WTC11 (cell line): ENCODE measurements at regions not wholly inside any gene's neighbourhood (a gene's known extent, or its start where the extent isn't known, plus 50 kb on each side); places are given as distances from the start of the nearest gene placed in this dataset.

Experiments
- ATAC-seq: fragments of 200-7000 bp; cut with Tn5 transposase; 2 replicates; pipeline ENCODE4 v1.10.0; 2021; ENCODE audit warnings: mild to moderate bottlenecking, moderate library complexity
- CTCF ChIA-PET: fragments of 300-600 bp; sonication (Branson Sonifier 250); formaldehyde crosslinking; loops from one replicate; lab custom pipeline; 2021; ENCODE audit warnings: antibody characterized with exemption; lab: Charles Lee
- POLR2A ChIA-PET: fragments of 350-600 bp; sonication (Branson Sonifier 250); formaldehyde crosslinking; loops from one replicate; lab custom pipeline; 2021; ENCODE audit warnings: antibody characterized with exemption; lab: Charles Lee
- DNase-seq: peaks from one replicate; pipeline ENCODE4 v3.0.0; 2021; ENCODE audit warnings: low spot score
- H3K27ac Mint-ChIP-seq: 2 replicates; pipeline ENCODE4 v1.8.0; 2021; ENCODE audit warnings: mixed read lengths
- H3K27me3 Mint-ChIP-seq: 2 replicates; pipeline ENCODE4 v1.8.0; 2021; ENCODE audit warnings: low read depth, mild to moderate bottlenecking, moderate library complexity, mixed read lengths
- H3K36me3 Mint-ChIP-seq: 2 replicates; pipeline ENCODE4 v1.8.0; 2021; ENCODE audit warnings: mixed read lengths
- H3K4me1 Mint-ChIP-seq: 2 replicates; pipeline ENCODE4 v1.8.0; 2022; ENCODE audit warnings: mixed read lengths
- H3K4me3 Mint-ChIP-seq: 2 replicates; pipeline ENCODE4 v1.8.0; 2021; ENCODE audit warnings: mild to moderate bottlenecking, moderate library complexity, mixed read lengths
- H3K9me3 Mint-ChIP-seq: 2 replicates; pipeline ENCODE4 v1.8.0; 2021; ENCODE audit warnings: mixed read lengths
- CBFB ChIP-seq: sonication (generic); formaldehyde crosslinking; IDR thresholded peaks from 2 replicates; pipeline ENCODE4 v1.8.1; 2022; ENCODE audit warnings: mild to moderate bottlenecking, low read depth, missing genetic modification reagents
- CDX4 ChIP-seq: fragments of 250-450 bp; sonication (Bioruptor Pico); IDR thresholded peaks from 2 replicates; pipeline ENCODE4 v1.9.0; 2021; ENCODE audit warnings: moderate library complexity, mild to moderate bottlenecking, inconsistent platforms, borderline replicate concordance
- CREM ChIP-seq: sonication (generic); formaldehyde crosslinking; IDR thresholded peaks from 2 replicates; pipeline ENCODE4 v1.8.1; 2022; ENCODE audit warnings: mild to moderate bottlenecking, missing genetic modification reagents, moderate library complexity
- ETV6 ChIP-seq: sonication (generic); formaldehyde crosslinking; IDR thresholded peaks from 2 replicates; pipeline ENCODE4 v1.8.1; 2022; ENCODE audit warnings: mild to moderate bottlenecking, missing genetic modification reagents
- FOXJ3 ChIP-seq: sonication (generic); formaldehyde crosslinking; IDR thresholded peaks from 2 replicates; pipeline ENCODE4 v1.9.0; 2021; ENCODE audit warnings: missing genetic modification reagents, mild to moderate bottlenecking, borderline replicate concordance
- GABPB1 ChIP-seq: sonication (generic); formaldehyde crosslinking; IDR thresholded peaks from 2 replicates; pipeline ENCODE4 v1.8.1; 2023; ENCODE audit warnings: mild to moderate bottlenecking, missing genetic modification reagents
- HMGXB4 ChIP-seq: sonication (generic); formaldehyde crosslinking; IDR thresholded peaks from 2 replicates; pipeline ENCODE4 v1.8.1; 2023; ENCODE audit warnings: mild to moderate bottlenecking, moderate library complexity, missing genetic modification reagents
- KAT7 ChIP-seq: sonication (generic); formaldehyde crosslinking; IDR thresholded peaks from 2 replicates; pipeline ENCODE4 v1.8.1; 2023; ENCODE audit warnings: missing genetic modification reagents, mild to moderate bottlenecking, borderline replicate concordance
- MXD4 ChIP-seq: fragments of 250-450 bp; sonication (Bioruptor Pico); IDR thresholded peaks from 2 replicates; pipeline ENCODE4 v1.8.0; 2021; ENCODE audit warnings: mild to moderate bottlenecking, moderate library complexity, borderline replicate concordance
- MYBL2 ChIP-seq: sonication (generic); formaldehyde crosslinking; IDR thresholded peaks from 2 replicates; pipeline ENCODE4 v1.8.1; 2023; ENCODE audit warnings: mild to moderate bottlenecking, moderate library complexity, missing genetic modification reagents
- NFYB ChIP-seq: sonication (generic); formaldehyde crosslinking; conservative IDR thresholded peaks from 2 replicates; pipeline ENCODE4 v1.8.0; 2022; ENCODE audit warnings: low read depth, missing genetic modification reagents
- NR3C1 ChIP-seq: sonication (generic); formaldehyde crosslinking; conservative IDR thresholded peaks from 2 replicates; pipeline ENCODE4 v1.8.1; 2023; ENCODE audit warnings: low read depth, mild to moderate bottlenecking, missing genetic modification reagents
- PRRX2 ChIP-seq: fragments of 250-450 bp; sonication (Bioruptor Pico); IDR thresholded peaks from 2 replicates; pipeline ENCODE4 v1.8.0; 2021; ENCODE audit warnings: mild to moderate bottlenecking
- RELA ChIP-seq: sonication (generic); formaldehyde crosslinking; IDR thresholded peaks from 2 replicates; pipeline ENCODE4 v1.8.1; 2022; ENCODE audit warnings: missing genetic modification reagents, mild to moderate bottlenecking, borderline replicate concordance
- RORB ChIP-seq: fragments of 250-450 bp; sonication (Bioruptor Pico); IDR thresholded peaks from 2 replicates; pipeline ENCODE4 v1.9.0; 2021; ENCODE audit warnings: mild to moderate bottlenecking
- SOX15 ChIP-seq: fragments of 250-450 bp; sonication (Bioruptor Pico); IDR thresholded peaks from 2 replicates; pipeline ENCODE4 v1.9.0; 2021; ENCODE audit warnings: mild to moderate bottlenecking
- TP53 ChIP-seq: sonication (generic); formaldehyde crosslinking; IDR thresholded peaks from 2 replicates; pipeline ENCODE4 v1.8.1; 2023; ENCODE audit warnings: mild to moderate bottlenecking, missing genetic modification reagents
- USF2 ChIP-seq: sonication (generic); formaldehyde crosslinking; IDR thresholded peaks from 2 replicates; pipeline ENCODE4 v1.8.1; 2023; ENCODE audit warnings: mild to moderate bottlenecking, missing genetic modification reagents, moderate library complexity
- ZNF138 ChIP-seq: sonication (generic); formaldehyde crosslinking; conservative IDR thresholded peaks from 2 replicates; pipeline ENCODE4 v1.8.1; 2022; ENCODE audit warnings: mild to moderate bottlenecking, moderate library complexity, missing genetic modification reagents
- ZNF232 ChIP-seq: sonication (generic); formaldehyde crosslinking; IDR thresholded peaks from 2 replicates; pipeline ENCODE4 v1.8.0; 2022; ENCODE audit warnings: mild to moderate bottlenecking, missing genetic modification reagents
- ZNF263 ChIP-seq: sonication (generic); formaldehyde crosslinking; IDR thresholded peaks from 2 replicates; pipeline ENCODE4 v1.8.1; 2022; ENCODE audit warnings: low read depth, mild to moderate bottlenecking, moderate library complexity, missing genetic modification reagents
- ZNF416 ChIP-seq: fragments of 250-450 bp; sonication (Bioruptor Pico); IDR thresholded peaks from 2 replicates; pipeline ENCODE4 v1.9.0; 2021; ENCODE audit warnings: mild to moderate bottlenecking, inconsistent platforms
- ZNF425 ChIP-seq: fragments of 250-450 bp; sonication (Bioruptor Pico); conservative IDR thresholded peaks from 2 replicates; pipeline ENCODE4 v1.9.0; 2021; ENCODE audit warnings: mild to moderate bottlenecking
- ZNF532 ChIP-seq: fragments of 250-450 bp; sonication (Bioruptor Pico); IDR thresholded peaks from 2 replicates; pipeline ENCODE4 v1.9.0; 2021; ENCODE audit warnings: mild to moderate bottlenecking, borderline replicate concordance

- TF ChIP-seq FOXJ3 (no peak), ZNF532 (no peak)
Measured at GRCh38 chr22:47587361-47587760, 824.9 kb downstream of the TBC1D22A start (continued).

GRCh38 chr22:47586946-47587345 lies 824.5 kb downstream of the TBC1D22A start:
- H3K9me3 Mint-ChIP-seq = peaks cover 64% of the 10 kb centered on the region
- peaks cover 49% of the 10 kb centered on the region for H3K36me3 Mint-ChIP-seq
- POLR2A ChIA-PET = no interaction called here
- CTCF ChIA-PET = interaction anchor here (0.6 kb wide), 1 partner anchor 40 kb away, joined by 4 read pairs; no protein-coding TSS in a partner anchor
- H3K27ac Mint-ChIP-seq = no peak overlapping the region
- TF ChIP-seq TP53 (CRISPR knock-in tag) (no peak), NFYB (CRISPR knock-in tag) (no peak), CDX4 (CRISPR knock-in tag) (no peak), KAT7 (CRISPR knock-in tag) (no peak), ZNF425 (no peak), CREM (no peak), RELA (CRISPR knock-in tag) (no peak), RORB (CRISPR knock-in tag) (no peak)
- DNase-seq (no peak), ATAC-seq (no peak)
- no peak overlapping the region for H3K4me3 Mint-ChIP-seq
- H3K27me3 Mint-ChIP-seq = peaks cover 12% of the 10 kb centered on the region
- no peaks in the 10 kb centered on the region for H3K4me1 Mint-ChIP-seq

- no peak for ATAC-seq
- Mint-ChIP-seq H3K36me3 (peaks cover 55% of the 10 kb centered on the region), H3K4me1 (no peaks in the 10 kb centered on the region), H3K4me3 (no peak overlapping the region), H3K27me3 (peaks cover 12% of the 10 kb centered on the region), H3K9me3 (peaks cover 65% of the 10 kb centered on the region), H3K27ac (no peak overlapping the region)
- no peak for DNase-seq
- ChIA-PET CTCF (interaction anchor here (0.6 kb wide), 1 partner anchor 41 kb away, joined by 4 read pairs; no protein-coding TSS in a partner anchor), POLR2A (no interaction called here)
- no peak for TF ChIP-seq HMGXB4 (CRISPR knock-in tag)
- no peak for TF ChIP-seq MXD4 (CRISPR knock-in tag)
- no peak for TF ChIP-seq MYBL2 (CRISPR knock-in tag)
- TF ChIP-seq ZNF425 = no peak
- no peak for TF ChIP-seq ETV6
- no peak for TF ChIP-seq ZNF138 (CRISPR knock-in tag)
- TF ChIP-seq GABPB1 (CRISPR knock-in tag) = no peak
- TF ChIP-seq KAT7 (CRISPR knock-in tag) = no peak
- TF ChIP-seq USF2 (CRISPR knock-in tag) = no peak
- no peak for TF ChIP-seq SOX15
- TF ChIP-seq ZNF263 = no peak
- no peak for TF ChIP-seq NR3C1 (CRISPR knock-in tag)
- TF ChIP-seq CBFB (CRISPR knock-in tag) = no peak
- no peak for TF ChIP-seq PRRX2 (CRISPR knock-in tag)
- TF ChIP-seq ZNF232 = no peak
- no peak for TF ChIP-seq ZNF416 (CRISPR knock-in tag)
Measured at GRCh38 chr22:47586038-47586437, 823.6 kb downstream of the TBC1D22A start.
